ENCODE measurements at regions not wholly inside any gene's neighbourhood (a gene's known extent, or its start where the extent isn't known, plus 50 kb on each side); places are given as distances from the start of the nearest gene placed in this dataset.
A peak's percentile ranks its signal among the peaks of the same experiment; 100 is the strongest.

DNA sequence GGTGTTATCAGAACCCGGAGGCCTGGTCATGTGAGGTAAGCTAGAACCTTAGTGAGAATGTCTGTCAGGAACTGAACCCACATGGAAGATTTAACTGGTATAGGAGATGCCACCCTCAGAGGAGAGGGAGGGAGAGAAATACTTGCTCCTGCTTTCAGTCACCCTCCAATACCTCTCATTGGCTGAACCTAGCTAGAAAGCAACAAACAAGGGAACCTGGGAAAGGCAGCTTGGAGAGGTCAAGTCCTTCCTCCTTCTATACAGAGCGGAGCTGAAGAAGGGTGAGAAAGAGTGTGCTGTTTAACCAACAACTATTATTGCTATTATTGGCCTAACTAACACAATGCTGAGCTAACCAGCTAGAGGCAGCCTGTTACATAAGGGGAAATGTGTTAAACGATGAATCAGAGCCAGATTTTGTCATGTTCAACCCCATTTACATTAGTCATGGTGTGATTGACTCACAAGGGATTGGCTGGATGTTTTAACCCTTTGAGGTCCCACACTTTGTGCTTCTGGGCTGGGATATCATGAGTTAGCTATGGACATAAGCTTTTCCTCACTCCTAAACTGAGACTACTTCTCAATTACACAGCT is 96.5 kb upstream of the ESX1 start:
- DNase-seq (no peak), ATAC-seq (ENCODE audit: low read depth) (no peak)
- H3K36me3 Mint-ChIP-seq = no peaks in the 10 kb centered on the region
- no peak overlapping the region for H3K27ac Mint-ChIP-seq
- H3K9me3 Mint-ChIP-seq = no peaks in the 10 kb centered on the region
- peaks cover 6% of the 10 kb centered on the region for H3K27me3 Mint-ChIP-seq
- H3K4me3 Mint-ChIP-seq = no peak overlapping the region
- POLR2A ChIA-PET = no interaction called here
- no peaks in the 10 kb centered on the region for H3K4me1 Mint-ChIP-seq

DNA sequence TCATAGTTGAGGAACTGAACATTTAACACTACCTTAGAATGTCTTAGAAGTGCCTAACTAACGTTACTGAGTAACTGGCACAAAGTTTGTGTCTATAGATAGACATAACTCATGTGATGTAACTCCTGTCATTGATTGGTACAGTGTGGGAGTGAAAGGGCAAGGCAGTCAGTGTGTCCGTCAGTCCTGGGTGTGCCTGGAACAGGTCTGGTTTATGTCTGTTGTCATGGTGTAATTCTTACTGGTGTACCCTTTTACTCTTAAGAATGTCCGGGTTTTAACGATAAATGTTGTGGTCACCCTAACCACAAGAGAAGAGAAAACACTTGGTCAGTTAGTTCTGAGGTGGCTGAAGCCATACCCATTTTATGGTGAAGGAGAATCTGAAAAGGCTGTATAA is 93.1 kb upstream of the ESX1 start:
- no peak for DNase-seq
- Mint-ChIP-seq H3K27me3 (peaks cover 6% of the 10 kb centered on the region), H3K36me3 (no peaks in the 10 kb centered on the region), H3K27ac (no peak overlapping the region), H3K4me1 (no peaks in the 10 kb centered on the region), H3K9me3 (no peaks in the 10 kb centered on the region), H3K4me3 (no peak overlapping the region)
- no peak for ATAC-seq (ENCODE audit: low read depth)
- POLR2A ChIA-PET = no interaction called here

DNA sequence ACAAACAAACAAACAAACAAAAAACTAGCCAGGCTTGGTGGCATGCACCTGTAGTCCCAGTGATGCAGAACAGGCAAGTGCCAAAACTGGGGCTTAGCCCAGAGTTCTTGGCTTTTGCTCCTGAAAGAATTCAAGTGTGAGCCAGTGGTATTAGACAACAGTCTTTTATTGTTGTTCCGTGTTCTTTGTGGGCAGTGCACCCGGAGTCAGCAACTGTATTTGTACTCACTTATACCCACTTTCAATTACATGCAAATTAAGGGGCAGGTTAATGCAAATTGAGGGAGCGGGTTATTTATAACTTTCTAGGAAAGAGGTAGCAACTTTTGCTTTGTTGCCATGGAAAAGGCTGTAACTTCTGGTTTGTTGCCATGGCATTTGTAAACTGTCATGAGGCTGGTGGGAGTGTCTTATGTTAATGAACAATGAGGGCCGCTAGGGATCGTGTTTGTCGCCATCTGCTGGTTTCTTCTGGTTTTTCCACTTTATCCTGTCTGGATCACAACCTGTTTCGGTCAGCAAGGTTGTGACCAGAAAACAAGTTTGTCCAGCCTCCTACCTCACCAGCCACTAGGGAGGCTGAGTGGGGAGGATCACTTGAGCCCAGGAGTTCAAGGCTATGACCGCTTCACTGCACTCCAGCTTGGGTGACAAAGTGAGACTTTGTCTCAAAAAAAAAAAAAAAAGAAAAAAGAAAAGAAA is 88.8 kb upstream of the ESX1 start:
- H3K36me3 Mint-ChIP-seq = no peaks in the 10 kb centered on the region

DNA sequence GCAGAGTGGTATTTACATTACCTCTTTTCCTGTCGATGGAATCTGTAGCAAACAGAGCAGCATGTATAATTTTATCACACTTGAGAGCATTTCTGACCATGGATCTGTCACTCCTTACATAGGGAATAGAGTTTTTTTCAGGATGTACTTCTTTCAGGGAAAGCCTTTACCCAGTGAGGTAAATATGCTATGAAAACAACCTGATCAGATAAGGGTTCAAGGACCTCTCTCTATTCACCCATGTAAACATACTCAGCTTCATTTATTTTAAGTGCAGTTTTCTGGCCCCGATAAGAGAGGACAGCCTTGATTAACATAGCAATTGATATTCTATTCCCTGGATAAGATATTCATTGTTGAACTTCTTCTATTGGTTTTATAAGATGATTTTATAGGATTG is 87.3 kb upstream of the ESX1 start:
- POLR2A ChIA-PET = no interaction called here
- Mint-ChIP-seq H3K27ac (no peak overlapping the region), H3K4me1 (no peaks in the 10 kb centered on the region), H3K9me3 (no peaks in the 10 kb centered on the region), H3K27me3 (peaks cover 3% of the 10 kb centered on the region), H3K4me3 (no peak overlapping the region), H3K36me3 (no peaks in the 10 kb centered on the region)
- ATAC-seq (ENCODE audit: low read depth) = no peak
- no peak for DNase-seq

More for the DNA sequence above, 88.8 kb upstream of the ESX1 start:
- no peaks in the 10 kb centered on the region for H3K9me3 Mint-ChIP-seq
- H3K4me1 Mint-ChIP-seq = no peaks in the 10 kb centered on the region
- no peak overlapping the region for H3K4me3 Mint-ChIP-seq
- ATAC-seq (ENCODE audit: low read depth) (peak; percentile 39), DNase-seq (no peak)
- H3K27ac Mint-ChIP-seq = no peak overlapping the region
- POLR2A ChIA-PET = no interaction called here
- peaks cover 6% of the 10 kb centered on the region for H3K27me3 Mint-ChIP-seq

DNA sequence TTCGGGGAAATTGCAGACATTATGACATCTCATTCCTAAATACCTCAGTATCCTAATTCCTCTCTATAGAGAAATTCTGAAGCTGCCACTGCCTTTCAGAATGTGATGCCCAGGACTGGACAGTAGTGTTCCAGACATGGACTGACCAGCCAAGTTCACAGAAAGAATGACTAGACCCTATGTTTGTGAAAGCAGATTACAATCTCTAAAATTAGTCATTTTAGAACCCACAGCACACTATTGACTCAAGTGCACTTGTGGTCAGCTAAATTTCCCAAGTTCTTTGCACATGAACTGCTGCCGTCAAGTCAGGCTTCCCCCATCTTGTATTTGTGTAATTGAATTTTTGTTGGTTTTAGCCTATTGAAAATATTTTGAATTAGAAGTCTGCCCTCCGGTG is 81.0 kb upstream of the ESX1 start:
- no peak for ATAC-seq (ENCODE audit: low read depth)
- POLR2A ChIA-PET = no interaction called here
- DNase-seq = no peak
- Mint-ChIP-seq H3K4me3 (no peak overlapping the region), H3K9me3 (no peaks in the 10 kb centered on the region), H3K27me3 (no peaks in the 10 kb centered on the region), H3K4me1 (no peaks in the 10 kb centered on the region), H3K27ac (no peak overlapping the region), H3K36me3 (no peaks in the 10 kb centered on the region)

DNA sequence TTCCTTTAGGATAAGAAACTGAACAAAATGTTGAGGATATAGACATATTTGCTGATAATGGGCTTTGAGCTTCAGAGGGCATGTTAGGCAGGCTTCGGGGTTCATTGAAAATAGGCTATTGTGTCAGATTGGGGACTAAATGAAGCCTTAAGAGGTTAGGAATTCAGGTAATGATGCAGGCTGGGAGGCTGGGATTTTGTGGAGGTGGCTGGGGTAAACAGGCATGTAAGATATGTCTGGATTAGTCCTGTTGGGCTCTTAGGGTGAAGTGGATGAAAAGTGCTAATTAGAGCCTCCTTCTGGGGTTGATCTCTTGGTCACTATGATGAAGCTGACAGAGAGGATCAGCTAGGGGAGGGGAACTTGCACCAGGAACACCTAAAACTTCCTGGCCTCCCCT is 80.2 kb upstream of the ESX1 start:
- H3K4me1 Mint-ChIP-seq = no peaks in the 10 kb centered on the region
- DNase-seq (no peak), ATAC-seq (ENCODE audit: low read depth) (no peak)
- POLR2A ChIA-PET = no interaction called here
- H3K9me3 Mint-ChIP-seq = no peaks in the 10 kb centered on the region
- peaks cover 2% of the 10 kb centered on the region for H3K27me3 Mint-ChIP-seq
- H3K4me3 Mint-ChIP-seq = no peak overlapping the region
- H3K27ac Mint-ChIP-seq = no peak overlapping the region
- H3K36me3 Mint-ChIP-seq = no peaks in the 10 kb centered on the region

DNA sequence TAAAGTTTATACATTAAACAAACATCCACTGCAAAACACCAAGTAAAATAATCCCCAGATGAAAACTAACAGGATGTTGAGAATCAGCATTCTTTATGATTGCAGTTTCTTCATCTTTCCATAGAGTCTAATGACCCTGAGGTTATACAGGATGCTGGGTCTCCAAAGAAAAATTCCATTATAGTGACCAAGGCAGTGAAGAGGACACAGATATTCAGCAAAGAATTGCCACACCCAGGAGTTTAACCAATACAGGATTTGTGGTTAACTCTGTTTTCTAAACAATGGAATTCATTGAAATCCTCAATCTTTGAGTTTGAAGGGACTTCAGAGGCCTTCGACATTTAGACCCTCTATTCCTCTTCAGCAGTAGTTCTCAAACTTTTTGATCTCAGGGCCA is 76.2 kb upstream of the ESX1 start:
- POLR2A ChIA-PET = no interaction called here
- no peaks in the 10 kb centered on the region for H3K36me3 Mint-ChIP-seq
- H3K27ac Mint-ChIP-seq = no peak overlapping the region
- no peak for DNase-seq
- no peaks in the 10 kb centered on the region for H3K4me1 Mint-ChIP-seq
- no peak overlapping the region for H3K4me3 Mint-ChIP-seq
- peaks cover 2% of the 10 kb centered on the region for H3K27me3 Mint-ChIP-seq
- no peaks in the 10 kb centered on the region for H3K9me3 Mint-ChIP-seq
- no peak for ATAC-seq (ENCODE audit: low read depth)

DNA sequence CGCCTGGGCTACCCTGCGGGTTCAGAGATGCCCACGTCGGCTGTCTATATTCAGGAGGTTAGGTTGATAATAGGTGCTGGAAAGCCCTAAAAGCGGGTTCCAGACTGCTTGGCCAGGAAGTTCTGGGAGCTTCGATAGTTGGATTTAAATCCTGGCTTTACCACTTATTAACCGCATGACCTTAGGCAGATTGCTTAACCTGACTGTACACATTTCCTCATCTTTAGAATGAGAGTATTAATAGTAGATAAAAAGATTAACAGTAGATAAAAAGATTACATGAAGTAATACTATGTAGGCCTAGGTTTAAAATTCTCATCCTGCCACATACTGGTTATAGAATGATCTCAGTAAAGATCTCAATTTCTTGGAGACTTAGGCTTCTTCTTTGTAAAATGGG is 75.0 kb upstream of the ESX1 start:
- ATAC-seq (ENCODE audit: low read depth) (no peak), DNase-seq (no peak)
- H3K36me3 Mint-ChIP-seq = no peaks in the 10 kb centered on the region
- no peak overlapping the region for H3K4me3 Mint-ChIP-seq
- H3K9me3 Mint-ChIP-seq = no peaks in the 10 kb centered on the region
- POLR2A ChIA-PET = no interaction called here
- no peak overlapping the region for H3K27ac Mint-ChIP-seq
- H3K27me3 Mint-ChIP-seq = peaks cover 2% of the 10 kb centered on the region
- H3K4me1 Mint-ChIP-seq = no peaks in the 10 kb centered on the region

DNA sequence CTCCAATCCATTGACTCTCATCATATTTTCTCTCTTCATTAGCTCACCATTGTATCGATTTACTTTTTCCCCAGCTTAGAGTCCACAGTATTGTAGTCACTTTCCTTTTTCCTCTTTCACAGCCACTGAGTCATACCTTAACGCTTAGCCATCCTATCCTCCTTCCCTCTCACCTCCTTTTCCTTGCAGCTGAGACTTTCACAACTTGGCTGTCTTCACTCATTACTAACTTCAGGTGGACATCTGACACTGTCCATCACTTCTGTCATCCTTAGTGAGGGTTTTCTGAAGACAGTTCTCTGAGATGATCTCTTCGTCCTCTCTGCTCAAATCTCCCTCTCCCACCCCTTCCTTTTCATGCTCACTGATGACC is 70.5 kb upstream of the ESX1 start:
- no peak for ATAC-seq (ENCODE audit: low read depth)
- Mint-ChIP-seq H3K36me3 (no peaks in the 10 kb centered on the region), H3K27ac (no peak overlapping the region), H3K4me3 (no peak overlapping the region), H3K27me3 (no peaks in the 10 kb centered on the region), H3K4me1 (no peaks in the 10 kb centered on the region), H3K9me3 (no peaks in the 10 kb centered on the region)
- DNase-seq = no peak
- POLR2A ChIA-PET = no interaction called here

DNA sequence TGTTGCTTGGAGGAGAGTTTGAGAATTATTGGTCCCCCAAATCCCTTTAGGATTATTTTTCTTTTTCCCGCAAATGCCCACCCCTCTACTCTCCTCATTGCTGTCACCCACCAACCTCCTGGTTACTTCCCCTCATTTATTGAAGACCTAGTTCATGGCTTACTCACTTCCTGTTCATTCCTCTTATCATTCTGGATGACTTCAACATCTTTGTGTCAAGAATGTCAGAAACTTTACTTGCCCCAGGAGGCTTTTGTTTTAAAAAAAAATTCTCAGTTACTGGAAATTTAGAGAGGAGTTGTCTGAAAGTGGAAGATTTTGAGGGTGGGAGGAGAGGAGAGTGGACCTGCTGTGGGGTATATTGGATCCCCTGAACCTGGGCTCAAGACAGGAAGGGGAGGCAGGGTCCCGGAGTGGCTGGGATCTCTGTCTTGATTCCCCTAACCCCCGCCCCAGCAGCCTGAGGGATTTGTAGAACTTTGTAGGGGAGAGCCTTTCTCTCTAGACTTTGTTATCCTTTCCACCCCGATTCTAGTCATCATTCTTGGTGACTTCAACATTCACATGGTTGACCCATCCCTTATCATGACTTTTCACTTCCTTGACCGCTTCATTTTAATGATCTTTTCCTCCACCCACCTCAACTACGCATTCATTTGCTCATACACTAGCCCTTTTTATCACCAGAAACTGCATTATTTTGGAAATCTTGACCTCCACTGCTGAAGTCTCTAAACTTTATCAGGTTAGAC is 69.9 kb upstream of the ESX1 start:
- POLR2A ChIA-PET = no interaction called here
- no peak for DNase-seq
- Mint-ChIP-seq H3K4me1 (no peaks in the 10 kb centered on the region), H3K4me3 (no peak overlapping the region), H3K9me3 (no peaks in the 10 kb centered on the region), H3K27me3 (no peaks in the 10 kb centered on the region), H3K36me3 (no peaks in the 10 kb centered on the region), H3K27ac (no peak overlapping the region)
- ATAC-seq (ENCODE audit: low read depth) = no peak

DNA sequence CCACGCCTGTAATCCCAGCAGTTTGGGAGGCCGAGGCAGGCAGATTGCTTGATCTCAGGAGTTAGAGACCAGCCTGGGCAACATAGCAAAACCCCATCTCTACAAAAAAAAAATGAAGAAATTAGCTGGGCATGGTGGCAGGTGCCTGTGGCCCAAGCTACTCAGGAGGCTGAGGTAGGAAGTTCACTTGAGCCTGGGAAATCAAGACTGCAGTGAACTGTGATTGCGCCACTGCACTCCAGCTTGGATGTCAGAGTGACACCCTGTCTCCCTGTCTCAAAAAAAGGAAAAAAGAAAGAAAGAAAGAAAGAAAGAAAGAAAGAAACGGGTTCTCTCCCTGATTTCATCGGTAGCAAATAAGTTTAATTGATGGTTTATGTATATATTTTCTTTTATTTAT is 64.6 kb upstream of the ESX1 start:
- H3K9me3 Mint-ChIP-seq = no peaks in the 10 kb centered on the region
- POLR2A ChIA-PET = no interaction called here
- ATAC-seq (ENCODE audit: low read depth) = no peak
- no peak overlapping the region for H3K4me3 Mint-ChIP-seq
- H3K36me3 Mint-ChIP-seq = no peaks in the 10 kb centered on the region
- H3K27me3 Mint-ChIP-seq = no peaks in the 10 kb centered on the region
- DNase-seq = no peak
- H3K4me1 Mint-ChIP-seq = no peaks in the 10 kb centered on the region
- H3K27ac Mint-ChIP-seq = no peak overlapping the region

DNA sequence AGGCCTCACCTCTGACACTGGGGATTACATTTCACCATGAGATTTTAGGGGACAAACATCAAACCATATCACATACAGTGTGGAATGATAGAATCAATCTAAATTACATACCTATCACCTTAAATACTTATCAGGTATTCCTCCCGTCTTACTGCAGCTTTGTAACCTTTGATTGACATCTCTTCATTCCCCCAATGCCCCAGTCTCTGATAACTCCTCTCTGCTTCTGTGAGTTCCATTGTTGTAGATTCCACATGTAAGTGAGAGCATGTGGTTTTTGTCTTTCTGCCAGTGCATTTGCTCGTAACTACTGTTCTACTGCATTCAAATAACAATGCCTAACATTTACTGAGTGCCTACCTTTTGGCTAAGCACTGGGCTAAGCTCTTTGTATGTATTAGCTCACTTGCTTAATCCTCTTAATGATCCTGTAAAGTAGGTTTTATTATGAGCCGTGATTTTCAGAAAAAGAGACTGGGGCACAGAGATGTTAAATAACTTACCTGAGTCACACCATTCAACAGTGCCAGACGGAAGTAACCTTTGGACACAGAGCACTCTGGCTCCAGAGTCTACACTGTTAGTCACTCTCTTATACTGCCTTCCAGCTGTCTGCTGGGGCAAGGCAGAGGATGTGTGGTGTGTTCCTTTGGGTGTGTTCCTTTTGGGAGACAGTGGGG is 63.7 kb upstream of the ESX1 start:
- no peaks in the 10 kb centered on the region for H3K4me1 Mint-ChIP-seq
- H3K27me3 Mint-ChIP-seq = no peaks in the 10 kb centered on the region
- no peak overlapping the region for H3K4me3 Mint-ChIP-seq
- DNase-seq (no peak), ATAC-seq (ENCODE audit: low read depth) (no peak)
- no peaks in the 10 kb centered on the region for H3K36me3 Mint-ChIP-seq
- H3K27ac Mint-ChIP-seq = no peak overlapping the region
- POLR2A ChIA-PET = no interaction called here
- H3K9me3 Mint-ChIP-seq = no peaks in the 10 kb centered on the region

DNA sequence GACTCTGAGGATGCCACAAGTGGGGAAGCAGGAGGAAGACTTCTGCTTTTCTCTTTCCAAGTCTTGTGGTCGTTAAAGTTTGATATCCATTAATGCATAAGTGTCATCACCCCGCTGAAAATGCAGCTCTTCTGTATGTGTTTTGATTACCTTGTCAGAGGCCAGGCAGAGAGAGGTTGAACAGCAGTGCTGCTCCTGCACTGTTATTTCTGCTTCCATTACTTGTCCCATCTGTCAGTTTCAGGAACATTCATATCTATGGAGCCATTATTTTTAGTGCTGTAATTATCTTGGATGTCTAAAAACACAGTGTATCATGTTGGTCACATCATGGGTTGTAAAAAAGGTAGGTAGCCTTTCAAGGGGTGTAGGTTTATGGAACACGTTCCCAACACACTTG is 62.0 kb upstream of the ESX1 start:
- Mint-ChIP-seq H3K9me3 (no peaks in the 10 kb centered on the region), H3K27ac (no peak overlapping the region), H3K27me3 (no peaks in the 10 kb centered on the region), H3K36me3 (no peaks in the 10 kb centered on the region), H3K4me3 (no peak overlapping the region), H3K4me1 (no peaks in the 10 kb centered on the region)
- DNase-seq (no peak), ATAC-seq (ENCODE audit: low read depth) (no peak)
- POLR2A ChIA-PET = no interaction called here

DNA sequence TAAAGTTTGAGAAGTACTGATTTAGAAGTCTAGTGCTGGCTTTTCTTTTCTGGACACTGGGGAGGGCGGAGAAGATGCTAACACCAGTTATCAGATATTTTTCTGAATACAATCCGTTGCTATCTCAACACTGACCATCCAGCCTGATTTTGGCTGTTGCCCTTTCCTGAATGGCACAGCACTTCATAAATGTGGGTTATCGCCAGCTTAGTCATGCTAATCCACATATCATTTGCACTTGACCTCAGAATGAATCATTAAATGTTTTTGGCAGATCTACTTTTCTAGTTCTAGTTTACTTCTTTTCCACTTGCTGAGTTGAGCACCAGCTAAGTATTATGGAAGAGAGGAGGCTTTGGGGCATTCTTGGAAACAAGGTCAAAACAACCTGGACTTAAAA is 60.8 kb upstream of the ESX1 start:
- H3K27ac Mint-ChIP-seq = no peak overlapping the region
- H3K27me3 Mint-ChIP-seq = no peaks in the 10 kb centered on the region
- no peak overlapping the region for H3K4me3 Mint-ChIP-seq
- H3K4me1 Mint-ChIP-seq = no peaks in the 10 kb centered on the region
- POLR2A ChIA-PET = no interaction called here
- DNase-seq (no peak), ATAC-seq (ENCODE audit: low read depth) (no peak)
- H3K9me3 Mint-ChIP-seq = no peaks in the 10 kb centered on the region
- no peaks in the 10 kb centered on the region for H3K36me3 Mint-ChIP-seq
